ENCODE measurements at regions not wholly inside any gene's neighbourhood (a gene's known extent, or its start where the extent isn't known, plus 50 kb on each side); places are given as distances from the start of the nearest gene placed in this dataset.

- H3K27ac ChIP-seq (ENCODE audit: low read depth, low read length): no peak overlapping the region
- H3K4me3 ChIP-seq (ENCODE audit: low read depth, low read length): no peak overlapping the region
- ChIA-PET POLR2A (no interaction called here), CTCF (no interaction called here)
- H3K9me3 ChIP-seq (ENCODE audit: control insufficient read depth, insufficient read depth, low read length): no peaks in the 10 kb centered on the region
- DNase-seq (ENCODE audit: low read depth, low spot score): no peak
- H3K27me3 ChIP-seq (ENCODE audit: control insufficient read depth, insufficient read depth, low read length): no peaks in the 10 kb centered on the region
- no peak for TF ChIP-seq CTCF (IDR thresholded peaks at IDR 0.05; ENCODE audit: low read depth, low read length)
These were observed 552.9 kb downstream of the LTN1 start for GRCh38 chr21:28439788-28440187.

DNA sequence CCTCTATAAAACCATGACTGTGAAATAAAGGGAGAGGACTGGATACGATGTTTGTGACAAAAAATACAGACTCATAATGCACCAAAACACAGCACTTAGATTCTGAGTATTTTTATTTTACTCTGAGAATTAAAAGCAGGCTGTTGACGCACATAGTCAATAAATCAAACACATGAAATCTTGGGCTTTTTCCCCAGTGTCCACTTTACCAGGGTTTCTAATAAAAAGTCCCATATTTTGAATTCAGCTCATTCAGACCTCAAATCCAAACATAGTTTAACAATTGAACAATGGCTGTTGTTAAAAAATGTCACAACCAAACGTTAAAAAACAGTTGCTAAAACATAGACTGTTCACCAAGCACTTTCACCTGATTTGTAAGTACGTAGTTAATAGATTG is 553.4 kb downstream of the LTN1 start:
- ChIA-PET POLR2A (no interaction called here), CTCF (no interaction called here)
- Histone ChIP-seq H3K9me3 (ENCODE audit: control insufficient read depth, insufficient read depth, low read length) (no peaks in the 10 kb centered on the region), H3K27me3 (ENCODE audit: control insufficient read depth, insufficient read depth, low read length) (no peaks in the 10 kb centered on the region), H3K4me3 (ENCODE audit: low read depth, low read length) (no peak overlapping the region), H3K27ac (ENCODE audit: low read depth, low read length) (no peak overlapping the region)
- no peak for DNase-seq (ENCODE audit: low read depth, low spot score)
- TF ChIP-seq CTCF (IDR thresholded peaks at IDR 0.05; ENCODE audit: low read depth, low read length): no peak

DNA sequence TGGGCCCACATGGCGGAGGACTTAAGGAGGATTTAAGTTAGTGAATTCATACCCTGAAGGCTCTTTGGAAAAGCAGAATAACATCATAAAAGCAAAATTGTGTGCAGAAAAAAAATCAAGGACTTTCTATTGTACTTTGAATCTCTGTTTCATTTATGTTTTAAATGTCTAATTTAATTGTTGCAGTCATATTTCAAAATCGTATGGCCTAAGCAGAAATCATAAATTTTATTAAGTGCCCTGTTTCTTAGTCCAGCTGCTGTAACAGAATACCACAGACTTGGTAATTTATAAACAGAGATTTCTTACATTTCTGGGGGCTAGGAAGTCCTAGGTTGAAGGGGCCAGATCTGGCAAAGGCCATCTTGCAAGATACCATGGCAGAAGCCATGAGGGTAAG is 555.6 kb downstream of the LTN1 start:
- Histone ChIP-seq H3K27ac (ENCODE audit: low read depth, low read length) (peak overlapping the region; percentile 47), H3K9me3 (ENCODE audit: control insufficient read depth, insufficient read depth, low read length) (no peaks in the 10 kb centered on the region; the same call in 1 of the 2 replicates), H3K4me3 (ENCODE audit: low read depth, low read length) (no peak overlapping the region), H3K27me3 (ENCODE audit: control insufficient read depth, insufficient read depth, low read length) (no peaks in the 10 kb centered on the region)
- ChIA-PET POLR2A (no interaction called here), CTCF (no interaction called here)
- DNase-seq (ENCODE audit: low read depth, low spot score): no peak
- no peak for TF ChIP-seq CTCF (IDR thresholded peaks at IDR 0.05; ENCODE audit: low read depth, low read length)

DNA sequence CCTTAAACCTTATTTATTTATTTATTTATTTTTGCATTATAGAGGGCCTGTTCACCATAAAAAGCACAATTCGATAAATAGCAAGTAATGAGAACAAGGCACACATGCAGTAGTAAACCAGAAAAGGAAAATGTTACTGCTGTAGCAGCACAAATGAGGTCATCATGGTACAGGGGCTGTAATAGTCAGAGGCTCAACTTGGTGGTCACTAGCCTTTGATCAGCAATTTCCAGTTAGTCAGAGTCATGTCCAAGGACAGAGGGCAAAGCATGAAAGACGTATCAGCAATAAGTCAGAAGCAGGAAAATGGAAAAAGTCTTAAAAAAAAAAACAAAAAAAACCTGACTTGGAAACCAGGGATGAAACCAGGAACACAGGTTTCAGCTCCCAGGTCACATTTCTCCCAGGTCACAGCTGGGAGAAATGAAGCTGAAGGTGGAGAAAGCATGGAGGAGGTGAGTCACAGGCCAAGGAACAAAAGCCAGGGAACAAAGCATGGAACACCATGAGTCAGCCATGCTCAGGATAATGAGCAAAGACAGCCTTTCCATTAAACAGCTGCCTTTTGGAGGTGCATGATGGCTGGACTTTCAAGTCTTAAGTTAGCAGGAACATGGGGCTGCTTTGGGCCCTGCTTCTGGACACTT is 556.3 kb downstream of the LTN1 start:
- TF ChIP-seq CTCF (IDR thresholded peaks at IDR 0.05; ENCODE audit: low read depth, low read length): no peak
- H3K9me3 ChIP-seq (ENCODE audit: control insufficient read depth, insufficient read depth, low read length): no peaks in the 10 kb centered on the region; the same call in 1 of the 2 replicates
- ChIA-PET CTCF (no interaction called here), POLR2A (no interaction called here)
- H3K4me3 ChIP-seq (ENCODE audit: low read depth, low read length): no peak overlapping the region
- no peak for DNase-seq (ENCODE audit: low read depth, low spot score)
- H3K27ac ChIP-seq (ENCODE audit: low read depth, low read length): peak overlapping the region; percentile 47
- no peaks in the 10 kb centered on the region for H3K27me3 ChIP-seq (ENCODE audit: control insufficient read depth, insufficient read depth, low read length)

GRCh38 chr21:28431527-28432200 is 561.0 kb downstream of the LTN1 start:
- no peak for DNase-seq (ENCODE audit: low read depth, low spot score)
- ChIA-PET CTCF (no interaction called here), POLR2A (no interaction called here)
- no peak for TF ChIP-seq CTCF (IDR thresholded peaks at IDR 0.05; ENCODE audit: low read depth, low read length)
- Histone ChIP-seq H3K4me3 (ENCODE audit: low read depth, low read length) (no peak overlapping the region), H3K27ac (ENCODE audit: low read depth, low read length) (no peak overlapping the region), H3K9me3 (ENCODE audit: control insufficient read depth, insufficient read depth, low read length) (no peaks in the 10 kb centered on the region; the same call in 1 of the 2 replicates), H3K27me3 (ENCODE audit: control insufficient read depth, insufficient read depth, low read length) (no peaks in the 10 kb centered on the region)
